ACHN (cell line): ENCODE measurements at regions not wholly inside any gene's neighbourhood (a gene's known extent, or its start where the extent isn't known, plus 50 kb on each side); places are given as distances from the start of the nearest gene placed in this dataset.
"Not testable (repeated sequence)": the region's sequence is repeated elsewhere in the genome, so short reads cannot be mapped to it uniquely, and the experiment has no call there.

ENCODE experiments used
- DNase-seq: peaks from one replicate; pipeline ENCODE4 v3.0.0-alpha.2; 2015
- in situ Hi-C: cut with HindIII; loops from 2 replicates; pipeline ENCODE4 v1.10.0; 2017; ENCODE audit warnings: low sequenced_read_pairs, low pct_ligation_motif_present, low pct_unique_long_range_greater_than_20kb

DNA sequence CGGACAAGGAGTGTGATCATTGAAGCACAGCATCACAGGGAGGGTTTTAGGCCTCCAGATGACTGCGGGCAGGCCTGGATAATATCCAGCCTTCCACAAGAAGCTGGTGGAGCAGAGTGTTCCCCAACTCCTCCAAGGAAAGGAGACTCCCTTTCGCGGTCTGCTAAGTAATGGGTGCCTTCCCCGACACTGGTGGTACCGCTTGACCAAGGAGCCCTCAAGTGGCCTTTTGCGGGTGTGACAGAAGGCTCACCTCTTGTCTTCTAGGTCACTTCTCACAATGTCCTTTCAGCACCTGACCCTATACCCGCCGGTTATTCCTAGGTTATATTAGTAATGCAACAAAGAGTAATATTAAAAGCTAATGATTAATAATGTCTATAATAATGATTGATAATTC, 882.4 kb downstream of the DIPK2A start:
- in situ Hi-C loops = not testable (repeated sequence)

DNA sequence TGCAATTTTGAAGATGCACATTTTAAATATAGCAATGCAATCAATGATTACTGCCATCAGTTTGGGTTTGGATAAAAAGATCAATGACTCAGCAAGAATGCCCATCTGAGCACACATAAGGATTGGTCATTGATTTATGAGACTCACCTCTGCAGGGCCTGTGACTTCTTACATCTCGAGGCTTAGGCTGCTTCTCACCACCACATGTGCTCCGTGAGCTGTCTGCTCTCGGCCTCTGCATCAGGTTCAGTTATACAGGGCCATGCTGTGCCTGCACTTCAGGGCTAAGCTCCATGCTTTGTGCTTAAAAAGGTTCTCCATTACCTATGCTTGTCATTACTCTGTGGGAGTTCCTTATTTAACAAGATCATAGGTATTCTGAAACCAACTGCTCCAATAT, 887.5 kb downstream of the DIPK2A start:
- in situ Hi-C loops = no loop called here
- no peak for DNase-seq

More for the DNA sequence above, 882.4 kb downstream of the DIPK2A start:
- not testable (repeated sequence) for DNase-seq

DNA sequence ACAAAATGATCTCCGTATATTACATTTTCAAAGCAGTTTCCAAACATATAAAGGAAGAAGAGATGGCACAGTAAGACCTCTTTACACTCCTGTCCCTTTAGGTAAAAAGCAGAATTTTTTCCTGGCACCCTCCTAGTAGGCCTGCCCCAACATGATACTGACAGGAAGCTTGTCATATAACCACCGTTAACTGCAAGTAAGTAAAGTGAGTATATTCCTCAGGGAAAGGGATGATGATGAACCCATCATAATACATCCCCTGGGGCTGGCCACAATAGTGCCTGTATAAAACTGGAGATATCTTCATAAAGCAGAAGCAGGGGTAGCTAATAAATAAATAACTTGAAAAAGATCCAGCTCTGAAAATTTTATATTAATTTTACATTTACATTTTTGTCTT, 893.0 kb downstream of the DIPK2A start:
- in situ Hi-C loops = no loop called here

GRCh38 chr3:144865948-144866347, 894.3 kb downstream of the DIPK2A start:
- DNase-seq = no peak
- in situ Hi-C loops = no loop called here

More for the DNA sequence above, 893.0 kb downstream of the DIPK2A start:
- DNase-seq = no peak

- DNase-seq = no peak
- in situ Hi-C loops = no loop called here
Measured at GRCh38 chr3:144866476-144866875, 894.9 kb downstream of the DIPK2A start.

GRCh38 chr3:144868506-144868905, 896.9 kb downstream of the DIPK2A start:
- in situ Hi-C loops = no loop called here
- DNase-seq = no peak

DNA sequence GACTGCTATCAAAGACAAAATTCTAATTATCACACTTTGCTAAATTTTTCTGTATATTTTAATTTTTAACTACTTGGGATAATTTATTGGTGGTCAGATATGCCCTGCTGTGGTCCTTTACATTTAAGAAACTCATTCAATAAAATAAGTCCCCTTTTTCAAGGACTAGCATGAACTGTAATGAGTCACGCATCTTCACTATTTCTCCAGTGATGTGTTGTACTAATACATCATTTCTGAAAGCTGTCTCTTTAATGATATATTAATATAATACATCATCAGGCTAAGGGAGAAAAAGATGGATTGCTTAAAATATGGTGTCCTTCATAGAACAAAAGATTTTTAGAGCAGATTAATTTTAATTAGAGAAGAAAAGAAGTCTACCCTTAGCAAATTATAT, 901.4 kb downstream of the DIPK2A start:
- in situ Hi-C loops = no loop called here

GRCh38 chr3:144875211-144875610, 903.6 kb downstream of the DIPK2A start:
- in situ Hi-C loops = no loop called here

More for the DNA sequence above, 901.4 kb downstream of the DIPK2A start:
- DNase-seq = no peak

DNA sequence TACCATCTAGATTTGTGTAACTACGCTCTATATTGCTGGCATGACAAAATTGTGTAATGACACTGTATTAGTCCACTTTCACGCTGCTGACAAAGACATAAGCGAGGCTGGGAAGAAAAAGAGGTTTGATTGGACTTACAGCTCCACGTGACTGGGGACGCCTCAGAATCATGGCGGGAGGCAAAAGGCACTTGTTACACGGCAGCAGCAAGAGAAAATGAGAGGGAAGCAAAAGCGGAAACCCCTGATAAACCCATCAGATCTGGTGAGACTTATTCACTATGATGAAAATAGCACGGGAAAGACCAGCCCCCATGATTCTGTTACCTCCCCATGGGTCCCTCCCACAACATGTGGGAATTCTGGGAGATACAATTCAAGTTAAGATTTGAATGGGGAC, 905.7 kb downstream of the DIPK2A start:
- in situ Hi-C loops = no loop called here
- DNase-seq = no peak

More at GRCh38 chr3:144875211-144875610, 903.6 kb downstream of the DIPK2A start:
- no peak for DNase-seq

- no peak for DNase-seq
- in situ Hi-C loops = no loop called here
Measured at GRCh38 chr3:144879701-144880100, 908.1 kb downstream of the DIPK2A start.

DNA sequence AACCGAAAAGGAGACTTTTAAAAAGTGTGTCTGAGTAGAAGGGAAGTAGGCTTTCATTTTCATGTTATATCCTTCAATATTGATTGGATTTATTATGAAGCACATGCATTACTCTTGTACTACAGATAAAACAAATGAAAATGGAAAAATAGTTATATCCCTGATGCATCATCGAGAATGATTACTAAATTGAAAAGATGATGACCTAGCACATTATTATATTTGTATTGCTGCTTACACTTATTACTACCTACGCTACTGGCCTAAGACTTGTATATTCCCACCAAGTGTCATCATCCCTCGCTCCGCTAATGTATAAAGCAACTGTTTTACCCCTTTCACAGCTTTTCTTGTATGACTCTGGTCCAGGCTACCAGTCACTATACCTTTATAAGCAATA, 922.4 kb downstream of the DIPK2A start:
- no peak for DNase-seq
- in situ Hi-C loops = no loop called here

DNA sequence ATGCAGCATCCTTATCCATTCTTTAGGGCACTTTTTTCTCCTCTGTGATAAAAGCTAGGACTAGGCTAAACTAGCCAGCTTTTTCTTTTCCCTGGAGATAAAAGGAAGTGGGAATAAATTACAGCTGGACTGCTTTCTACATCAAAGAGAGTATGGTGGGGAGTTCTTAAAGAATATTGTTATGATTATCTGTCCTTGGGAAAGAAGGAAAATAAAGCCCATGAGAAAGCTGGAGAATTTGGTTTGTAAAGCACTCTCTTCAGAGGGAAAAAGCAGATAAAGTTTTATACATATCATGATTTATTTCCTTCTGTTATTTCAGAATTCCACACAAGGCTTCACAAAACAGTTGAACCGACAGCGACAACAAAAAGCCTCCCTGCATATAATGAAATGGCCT, 923.0 kb downstream of the DIPK2A start:
- DNase-seq = no peak
- in situ Hi-C loops = no loop called here

DNA sequence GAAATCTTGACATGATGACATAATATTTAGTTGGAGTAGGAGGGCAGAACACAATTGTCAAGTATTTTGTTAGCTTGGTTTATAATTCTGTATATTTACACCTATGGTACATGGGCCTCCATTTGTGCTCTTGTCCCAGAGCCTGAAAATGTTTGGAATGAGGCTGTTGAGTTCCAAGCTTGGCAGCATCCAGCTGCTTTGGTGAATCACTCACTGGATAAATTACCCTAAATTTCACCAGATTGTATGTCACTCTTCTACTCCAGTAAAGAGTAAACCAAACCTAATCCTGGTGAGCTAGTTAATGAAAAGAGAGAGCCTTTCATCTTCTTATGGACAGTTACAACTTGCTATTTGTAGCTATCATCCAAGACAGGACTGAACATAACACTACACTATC, 928.7 kb downstream of the DIPK2A start:
- no peak for DNase-seq
- in situ Hi-C loops = no loop called here

GRCh38 chr3:144907581-144907980, 936.0 kb downstream of the DIPK2A start:
- DNase-seq = peak; percentile 27

DNA sequence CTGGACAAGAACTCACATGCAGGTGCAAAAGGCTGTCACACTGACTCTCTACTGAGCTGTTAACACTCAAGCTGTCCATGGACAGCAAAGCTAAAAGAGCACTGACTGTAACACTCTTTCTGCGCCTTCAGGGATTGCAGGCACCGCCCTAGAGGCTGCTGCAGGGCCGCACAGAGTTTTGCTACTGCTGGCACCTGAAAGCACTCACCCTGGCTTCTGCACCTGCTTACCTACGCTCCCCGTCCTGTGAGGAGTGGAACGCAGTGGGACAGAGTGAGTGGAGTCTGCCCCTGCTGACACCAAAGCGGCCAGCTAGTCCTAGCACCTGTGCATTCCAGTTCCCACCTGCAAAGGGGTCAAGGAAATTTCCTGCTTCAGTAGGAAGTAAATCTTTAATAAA, 941.3 kb downstream of the DIPK2A start:
- no peak for DNase-seq
- in situ Hi-C loops = no loop called here

More at GRCh38 chr3:144907581-144907980, 936.0 kb downstream of the DIPK2A start:
- in situ Hi-C loops = not testable (repeated sequence)

DNA sequence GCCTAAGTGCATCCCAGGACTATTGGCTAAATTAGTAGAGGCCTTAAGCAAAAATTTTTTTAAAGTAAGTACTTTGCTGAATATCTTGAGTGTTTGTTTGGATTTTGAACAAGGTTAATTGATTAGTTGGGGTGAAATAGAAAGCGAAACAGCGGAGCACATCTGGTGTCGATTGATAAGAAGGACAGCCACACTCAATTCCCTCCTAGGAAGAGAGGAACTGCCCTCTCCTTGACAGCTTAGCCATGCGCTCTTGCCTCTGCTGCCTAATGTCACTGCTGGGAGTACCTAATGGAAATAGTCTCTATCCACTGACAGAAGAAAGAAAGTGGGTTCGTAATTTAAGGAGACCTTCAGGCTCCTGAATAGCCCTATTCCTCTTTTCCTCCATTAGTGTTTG, 943.6 kb downstream of the DIPK2A start:
- no peak for DNase-seq
- in situ Hi-C loops = no loop called here

- DNase-seq = peak; percentile 10
- in situ Hi-C loops = no loop called here
Measured at GRCh38 chr3:144921710-144922109, 950.1 kb downstream of the DIPK2A start.

- in situ Hi-C loops = no loop called here
- no peak for DNase-seq
Measured at GRCh38 chr3:144923046-144923775, 951.6 kb downstream of the DIPK2A start.

- DNase-seq = no peak
- in situ Hi-C loops = no loop called here
Measured at GRCh38 chr3:144930431-144930830, 958.8 kb downstream of the DIPK2A start.

DNA sequence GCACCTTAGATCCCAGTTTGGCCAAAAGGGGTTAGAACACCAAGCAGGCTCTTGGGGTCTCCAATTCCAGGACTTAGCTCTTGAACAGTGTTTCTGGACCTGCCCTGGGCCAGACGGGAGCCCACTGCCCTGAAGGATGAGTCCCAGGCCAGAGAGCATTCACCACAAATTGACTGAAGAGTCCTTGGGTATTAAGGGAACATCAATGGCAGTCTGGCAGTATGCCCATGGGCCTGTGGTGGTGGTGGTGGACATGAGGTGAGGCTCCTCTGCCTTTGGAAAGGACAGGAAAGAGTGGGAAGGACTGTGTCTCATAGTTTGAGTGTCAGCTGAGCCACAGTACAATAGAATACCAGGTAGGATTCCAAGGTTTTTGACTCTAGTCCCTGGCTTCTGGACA, 960.0 kb downstream of the DIPK2A start:
- in situ Hi-C loops = no loop called here
- no peak for DNase-seq
